SJCRH30 (cell line): ENCODE measurements at regions not wholly inside any gene's neighbourhood (a gene's known extent, or its start where the extent isn't known, plus 50 kb on each side); places are given as distances from the start of the nearest gene placed in this dataset.

Experiments
- DNase-seq, 2 experiments: peaks; one replicate each; pipeline ENCODE4 v3.0.0-alpha.2; 2015 to 2020
- H3K27ac ChIP-seq: fragments of 250-450 bp; sonication (Bioruptor Pico); 2 replicates; pipeline ENCODE4 v1.5.1; 2020; ENCODE audit warnings: mild to moderate bottlenecking, moderate library complexity
- H3K27me3 ChIP-seq: fragments of 250-450 bp; sonication (Bioruptor Pico); 2 replicates; pipeline ENCODE4 v1.5.1; 2020; ENCODE audit warnings: mild to moderate bottlenecking, moderate library complexity
- H3K36me3 ChIP-seq: fragments of 250-450 bp; sonication (Bioruptor Pico); 2 replicates; pipeline ENCODE4 v1.5.1; 2020; ENCODE audit warnings: mild to moderate bottlenecking, moderate library complexity
- H3K4me1 ChIP-seq: fragments of 250-450 bp; sonication (Bioruptor Pico); 2 replicates; pipeline ENCODE4 v1.5.1; 2020; ENCODE audit warnings: mild to moderate bottlenecking, moderate library complexity
- H3K4me3 ChIP-seq: fragments of 250-450 bp; sonication (Bioruptor Pico); 2 replicates; pipeline ENCODE4 v1.5.1; 2020; ENCODE audit warnings: mild to moderate bottlenecking, moderate library complexity
- H3K9me3 ChIP-seq: fragments of 250-450 bp; sonication (Bioruptor Pico); replicated peaks from 2 replicates; pipeline ENCODE4 v1.5.1; 2020; ENCODE audit warnings: mild to moderate bottlenecking, moderate library complexity

GRCh38 chr13:73625562-73626339, 508.5 kb downstream of the KLF12 start:
- Histone ChIP-seq H3K36me3 (no peaks in the 10 kb centered on the region), H3K27ac (no peak overlapping the region), H3K27me3 (no peaks in the 10 kb centered on the region), H3K4me1 (no peaks in the 10 kb centered on the region), H3K9me3 (no peaks in the 10 kb centered on the region), H3K4me3 (no peak overlapping the region)
- no peak for DNase-seq

- no peak for DNase-seq
These were observed 510.9 kb downstream of the KLF12 start for GRCh38 chr13:73623281-73623680.

DNA sequence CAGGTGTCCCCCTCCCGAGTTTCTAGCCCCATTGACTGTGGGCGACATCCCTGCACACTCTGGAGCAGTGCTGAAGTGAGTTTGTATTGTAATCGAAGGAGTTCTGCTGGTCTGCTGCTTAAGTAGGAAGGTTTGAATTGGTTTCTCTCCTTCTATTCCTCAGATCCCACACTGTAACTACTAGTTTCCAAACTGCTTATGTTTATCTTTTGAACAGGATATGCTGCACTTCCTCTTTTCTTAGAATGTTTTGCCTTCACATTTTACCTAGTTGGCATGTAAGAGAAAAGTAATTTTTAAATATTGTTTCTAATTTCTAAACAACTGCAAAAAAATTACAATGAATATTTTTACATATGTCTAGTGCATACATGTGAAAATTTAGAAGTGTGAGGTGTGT, 511.8 kb downstream of the KLF12 start:
- H3K27me3 ChIP-seq: no peaks in the 10 kb centered on the region
- H3K9me3 ChIP-seq: no peaks in the 10 kb centered on the region
- DNase-seq: no peak
- no peaks in the 10 kb centered on the region for H3K36me3 ChIP-seq
- no peaks in the 10 kb centered on the region for H3K4me1 ChIP-seq
- no peak overlapping the region for H3K4me3 ChIP-seq
- H3K27ac ChIP-seq: no peak overlapping the region

More at GRCh38 chr13:73623281-73623680, 510.9 kb downstream of the KLF12 start:
- H3K4me3 ChIP-seq: no peak overlapping the region
- H3K9me3 ChIP-seq: no peaks in the 10 kb centered on the region
- H3K27ac ChIP-seq: no peak overlapping the region
- no peaks in the 10 kb centered on the region for H3K27me3 ChIP-seq
- no peaks in the 10 kb centered on the region for H3K4me1 ChIP-seq
- no peaks in the 10 kb centered on the region for H3K36me3 ChIP-seq

GRCh38 chr13:73618275-73618865, 515.8 kb downstream of the KLF12 start:
- no peaks in the 10 kb centered on the region for H3K4me1 ChIP-seq
- H3K27ac ChIP-seq: no peak overlapping the region
- H3K27me3 ChIP-seq: no peaks in the 10 kb centered on the region
- H3K36me3 ChIP-seq: no peaks in the 10 kb centered on the region
- no peak overlapping the region for H3K4me3 ChIP-seq
- DNase-seq: no peak
- no peaks in the 10 kb centered on the region for H3K9me3 ChIP-seq

- Histone ChIP-seq H3K9me3 (no peaks in the 10 kb centered on the region), H3K4me3 (no peak overlapping the region), H3K27ac (no peak overlapping the region), H3K36me3 (no peaks in the 10 kb centered on the region), H3K27me3 (no peaks in the 10 kb centered on the region), H3K4me1 (no peaks in the 10 kb centered on the region)
- DNase-seq: no peak
These were observed 517.3 kb downstream of the KLF12 start for GRCh38 chr13:73616861-73617260.

DNA sequence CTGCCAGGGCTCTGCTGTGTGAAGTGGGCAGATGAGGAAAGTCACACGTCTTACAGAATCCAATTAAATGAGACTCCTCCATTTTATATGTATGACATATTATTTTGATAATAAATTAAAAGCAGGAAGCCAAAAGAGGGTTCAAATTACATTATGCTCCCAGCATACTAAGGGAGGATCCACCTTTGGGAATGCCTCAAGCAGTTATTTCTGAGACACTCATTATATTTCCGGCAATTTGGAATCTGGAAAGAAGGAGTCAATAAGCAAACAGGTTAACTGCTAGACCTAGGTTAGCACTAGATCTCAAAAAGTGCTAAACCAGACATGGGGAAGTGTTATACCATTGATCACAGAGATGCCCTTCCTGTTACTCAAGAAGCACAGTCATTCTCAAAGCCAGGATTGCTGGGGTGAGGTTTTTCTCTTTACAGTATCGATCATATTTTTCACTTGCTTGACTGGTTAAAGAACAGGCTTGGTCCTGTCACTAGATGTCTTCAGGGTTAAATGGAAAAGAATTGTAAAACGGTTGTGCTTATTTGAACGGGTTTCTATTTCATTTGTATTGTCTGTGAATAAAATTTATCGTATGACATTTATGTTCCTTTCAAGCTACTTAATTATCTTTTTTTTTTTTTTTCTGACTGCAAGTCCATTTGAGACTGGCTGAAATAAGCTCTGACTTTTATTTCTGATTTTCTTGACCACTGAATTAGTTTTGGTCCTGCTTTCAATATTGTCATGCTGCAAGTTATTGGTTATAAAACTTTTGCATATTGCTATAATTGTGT, 523.2 kb downstream of the KLF12 start:
- Histone ChIP-seq H3K27ac (no peak overlapping the region), H3K4me3 (no peak overlapping the region), H3K4me1 (no peaks in the 10 kb centered on the region), H3K27me3 (no peaks in the 10 kb centered on the region), H3K9me3 (no peaks in the 10 kb centered on the region), H3K36me3 (no peaks in the 10 kb centered on the region)
- DNase-seq: no peak

- Histone ChIP-seq H3K4me1 (no peaks in the 10 kb centered on the region), H3K4me3 (no peak overlapping the region), H3K27me3 (no peaks in the 10 kb centered on the region), H3K36me3 (no peaks in the 10 kb centered on the region), H3K9me3 (no peaks in the 10 kb centered on the region), H3K27ac (no peak overlapping the region)
- no peak for DNase-seq
These were observed 525.3 kb downstream of the KLF12 start for GRCh38 chr13:73608711-73609485.

DNA sequence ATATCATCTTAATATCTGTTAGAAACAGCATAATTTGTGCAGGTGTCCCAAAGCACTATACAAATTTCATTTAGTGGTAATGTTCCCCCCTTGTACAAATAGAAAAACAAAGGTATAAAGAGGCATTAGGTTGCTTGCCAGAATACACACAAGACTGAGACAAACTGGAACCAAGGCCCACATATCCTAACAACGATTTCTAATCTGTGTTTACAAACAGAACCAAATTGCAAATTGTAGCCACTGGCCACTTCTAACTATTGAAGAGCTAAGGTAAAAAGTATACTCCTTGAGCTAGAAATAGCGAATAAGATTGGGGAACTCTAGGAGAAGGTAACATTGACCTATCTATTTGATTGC, 526.1 kb downstream of the KLF12 start:
- no peak for DNase-seq
- Histone ChIP-seq H3K27me3 (no peaks in the 10 kb centered on the region), H3K4me1 (no peaks in the 10 kb centered on the region), H3K27ac (no peak overlapping the region), H3K9me3 (no peaks in the 10 kb centered on the region), H3K36me3 (no peaks in the 10 kb centered on the region), H3K4me3 (no peak overlapping the region)

- no peak overlapping the region for H3K4me3 ChIP-seq
- H3K36me3 ChIP-seq: no peaks in the 10 kb centered on the region
- no peaks in the 10 kb centered on the region for H3K4me1 ChIP-seq
- H3K27me3 ChIP-seq: no peaks in the 10 kb centered on the region
- DNase-seq: no peak
- H3K27ac ChIP-seq: no peak overlapping the region
- H3K9me3 ChIP-seq: no peaks in the 10 kb centered on the region
These were observed 526.6 kb downstream of the KLF12 start for GRCh38 chr13:73607489-73608156.

DNA sequence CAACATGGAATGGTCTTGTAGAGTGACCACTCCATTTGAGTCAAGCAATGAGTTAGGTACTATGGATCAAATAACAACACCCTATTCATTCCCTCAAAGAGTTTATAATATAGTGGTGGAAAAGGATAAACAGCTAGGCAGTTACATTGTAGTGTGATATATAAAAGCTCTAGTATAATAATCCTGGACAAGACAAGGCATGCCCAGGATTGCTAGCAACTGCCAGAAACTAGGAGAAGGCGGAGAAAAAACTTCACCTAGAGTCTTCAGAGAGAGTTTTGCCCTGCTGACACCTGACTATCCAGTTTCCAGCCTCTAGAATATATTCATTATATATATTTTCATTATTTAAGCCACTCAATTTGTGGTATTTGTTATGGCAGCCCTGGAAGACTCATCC, 530.6 kb downstream of the KLF12 start:
- Histone ChIP-seq H3K36me3 (no peaks in the 10 kb centered on the region), H3K4me3 (no peak overlapping the region), H3K27me3 (no peaks in the 10 kb centered on the region), H3K4me1 (no peaks in the 10 kb centered on the region), H3K27ac (no peak overlapping the region), H3K9me3 (no peaks in the 10 kb centered on the region)
- no peak for DNase-seq

DNA sequence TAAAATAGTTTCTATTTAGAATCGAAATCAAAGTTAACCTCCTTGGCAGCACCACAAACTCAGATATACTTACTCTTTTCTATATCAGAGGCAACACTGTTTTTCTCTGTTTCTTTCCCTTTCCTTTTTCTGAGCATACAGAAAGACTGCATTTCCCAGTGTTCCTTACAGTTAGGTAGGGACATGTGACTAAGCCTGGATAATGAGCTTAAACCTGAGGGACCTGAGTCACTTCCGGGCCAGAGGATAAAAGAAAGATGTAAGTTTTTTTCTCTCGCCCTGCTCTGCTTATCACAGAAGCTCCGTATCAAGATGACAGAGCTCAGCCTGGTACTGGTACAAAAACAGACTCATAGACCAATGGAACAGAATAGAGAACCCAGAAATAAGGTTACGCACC, 531.9 kb downstream of the KLF12 start:
- H3K9me3 ChIP-seq: no peaks in the 10 kb centered on the region
- no peaks in the 10 kb centered on the region for H3K27me3 ChIP-seq
- H3K27ac ChIP-seq: no peak overlapping the region
- no peak overlapping the region for H3K4me3 ChIP-seq
- H3K4me1 ChIP-seq: no peaks in the 10 kb centered on the region
- no peaks in the 10 kb centered on the region for H3K36me3 ChIP-seq
- DNase-seq: no peak

DNA sequence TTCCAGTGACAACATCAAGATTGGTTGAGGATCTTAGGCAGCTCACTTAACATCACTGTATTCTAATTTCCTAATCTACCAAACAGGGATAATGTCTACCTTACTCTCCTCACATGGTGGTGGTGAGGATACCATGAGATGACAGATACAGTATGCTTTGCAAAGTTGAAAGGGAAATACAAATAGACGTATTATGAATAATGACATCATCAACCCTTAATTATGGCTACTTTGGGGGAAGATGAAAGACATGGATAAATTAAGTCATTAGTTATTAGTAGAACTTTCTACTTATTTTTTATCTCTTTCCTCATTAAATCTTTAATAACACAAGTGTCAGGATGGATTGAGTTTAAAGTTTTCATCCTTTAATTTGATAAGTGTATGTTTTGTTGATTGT, 532.5 kb downstream of the KLF12 start:
- Histone ChIP-seq H3K9me3 (no peaks in the 10 kb centered on the region), H3K27me3 (no peaks in the 10 kb centered on the region), H3K36me3 (no peaks in the 10 kb centered on the region), H3K27ac (no peak overlapping the region), H3K4me1 (no peaks in the 10 kb centered on the region), H3K4me3 (no peak overlapping the region)
- no peak for DNase-seq

GRCh38 chr13:73599232-73600128, 534.7 kb downstream of the KLF12 start:
- Histone ChIP-seq H3K27ac (no peak overlapping the region), H3K4me1 (no peaks in the 10 kb centered on the region), H3K36me3 (no peaks in the 10 kb centered on the region), H3K27me3 (no peaks in the 10 kb centered on the region), H3K9me3 (no peaks in the 10 kb centered on the region), H3K4me3 (no peak overlapping the region)
- DNase-seq: no peak
